H9 (cell line): ENCODE measurements at regions not wholly inside any gene's neighbourhood (a gene's known extent, or its start where the extent isn't known, plus 50 kb on each side); places are given as distances from the start of the nearest gene placed in this dataset.

Experiments
- DNase-seq: peaks from one replicate; pipeline ENCODE4 v3.0.0-alpha.2; 2017
- H2AFZ ChIP-seq: one replicate; pipeline ENCODE4 v1.6.1; 2013; ENCODE audit warnings: mild to moderate bottlenecking, low read length, control low read depth, moderate library complexity
- H2AK5ac ChIP-seq: 2 replicates; pipeline ENCODE4 v1.6.1; 2013; ENCODE audit warnings: low read length, control low read depth, mixed read lengths; ENCODE audit not compliant: insufficient read length
- H2BK120ac ChIP-seq: one replicate; pipeline ENCODE4 v1.6.1; 2013; ENCODE audit warnings: low read depth, mild to moderate bottlenecking, low read length, control low read depth, inconsistent platforms; ENCODE audit not compliant: poor library complexity, severe bottlenecking
- H2BK12ac ChIP-seq: 2 replicates; pipeline ENCODE4 v1.6.1; 2013; ENCODE audit warnings: low read length, control low read depth, mixed read lengths, low read depth; ENCODE audit not compliant: insufficient read length
- H2BK15ac ChIP-seq: 2 replicates; pipeline ENCODE4 v1.6.1; 2013; ENCODE audit warnings: low read depth, low read length, control low read depth
- H2BK20ac ChIP-seq: one replicate; pipeline ENCODE4 v1.6.1; 2013; ENCODE audit warnings: low read depth, mild to moderate bottlenecking, low read length, control low read depth, inconsistent platforms; ENCODE audit not compliant: poor library complexity, severe bottlenecking
- H2BK5ac ChIP-seq: 2 replicates; pipeline ENCODE4 v1.6.1; 2013; ENCODE audit warnings: low read length, control low read depth, mixed read lengths; ENCODE audit not compliant: insufficient read length
- H3K14ac ChIP-seq: 2 replicates; pipeline ENCODE4 v1.6.1; 2013; ENCODE audit warnings: low read length, control low read depth; ENCODE audit not compliant: insufficient read depth
- H3K18ac ChIP-seq: 2 replicates; pipeline ENCODE4 v1.6.1; 2013; ENCODE audit warnings: low read depth, mild to moderate bottlenecking, mixed read lengths, low read length, control low read depth; ENCODE audit not compliant: insufficient read length
- H3K23ac ChIP-seq: 2 replicates; pipeline ENCODE4 v1.6.1; 2013; ENCODE audit warnings: low read length, control low read depth, mixed read lengths, low read depth; ENCODE audit not compliant: insufficient read length
- H3K23me2 ChIP-seq: 2 replicates; pipeline ENCODE4 v1.6.1; 2013; ENCODE audit warnings: low read depth, mild to moderate bottlenecking, mixed read lengths, low read length, control low read depth; ENCODE audit not compliant: insufficient read length, poor library complexity, severe bottlenecking
- H3K27ac ChIP-seq: 2 replicates; pipeline ENCODE4 v1.5.1; 2013; ENCODE audit warnings: low read length, control low read depth, mixed read lengths, low read depth; ENCODE audit not compliant: insufficient read length
- H3K27me3 ChIP-seq: 2 replicates; pipeline ENCODE4 v1.6.1; 2013; ENCODE audit warnings: low read length, control low read depth, inconsistent platforms; ENCODE audit not compliant: insufficient read depth
- H3K4ac ChIP-seq: 2 replicates; pipeline ENCODE4 v1.6.1; 2013; ENCODE audit warnings: low read depth, mild to moderate bottlenecking, control low read depth, inconsistent platforms, low read length, moderate library complexity
- H3K4me1 ChIP-seq: 2 replicates; pipeline ENCODE4 v1.6.1; 2013; ENCODE audit warnings: low read length, control low read depth, inconsistent platforms; ENCODE audit not compliant: insufficient read depth
- H3K4me2 ChIP-seq: 2 replicates; pipeline ENCODE4 v1.6.1; 2013; ENCODE audit warnings: low read length, control low read depth, mixed read lengths; ENCODE audit not compliant: insufficient read length, insufficient read depth
- H3K56ac ChIP-seq: 2 replicates; pipeline ENCODE4 v1.6.1; 2013; ENCODE audit warnings: low read depth, mild to moderate bottlenecking, mixed read lengths, low read length, control low read depth; ENCODE audit not compliant: insufficient read length
- H3K79me1 ChIP-seq: 2 replicates; pipeline ENCODE4 v1.6.1; 2013; ENCODE audit warnings: low read depth, mild to moderate bottlenecking, moderate library complexity, low read length, control low read depth, inconsistent platforms; ENCODE audit not compliant: insufficient read depth, poor library complexity, severe bottlenecking
- H3K79me2 ChIP-seq: 2 replicates; pipeline ENCODE4 v1.6.1; 2013; ENCODE audit warnings: low read length, control low read depth, inconsistent platforms; ENCODE audit not compliant: insufficient read depth
- H3K9ac ChIP-seq: 2 replicates; pipeline ENCODE4 v1.6.1; 2013; ENCODE audit warnings: low read length, control low read depth, mixed read lengths; ENCODE audit not compliant: insufficient read length; ENCODE audit errors: extremely low read depth
- H3K9me3 ChIP-seq: one replicate; pipeline ENCODE4 v1.6.1; 2013; ENCODE audit warnings: low read depth, low read length, inconsistent platforms; ENCODE audit not compliant: control insufficient read depth
- H3T11ph ChIP-seq: one replicate; pipeline ENCODE4 v1.6.1; 2013; ENCODE audit warnings: mild to moderate bottlenecking, low read length, control low read depth, inconsistent platforms
- H4K20me1 ChIP-seq: one replicate; pipeline ENCODE4 v1.6.1; 2013; ENCODE audit not compliant: control insufficient read depth, insufficient read length, insufficient read depth
- H4K5ac ChIP-seq: 2 replicates; pipeline ENCODE4 v1.6.1; 2013; ENCODE audit warnings: low read depth, mild to moderate bottlenecking, mixed read lengths, low read length, control low read depth; ENCODE audit not compliant: insufficient read length
- H4K8ac ChIP-seq: replicated peaks from 2 replicates; pipeline ENCODE4 v1.6.1; 2013; ENCODE audit warnings: low read length, control low read depth, mixed read lengths, low read depth; ENCODE audit not compliant: insufficient read length
- H4K91ac ChIP-seq: 2 replicates; pipeline ENCODE4 v1.6.1; 2013; ENCODE audit warnings: low read depth, mild to moderate bottlenecking, moderate library complexity, mixed read lengths, low read length, control low read depth; ENCODE audit not compliant: insufficient read length
- H3K27ac Mint-ChIP-seq, 3 experiments: 2 replicates in 2 of 3; 3 replicates in 1 of 3; pipeline ENCODE4 v1.8.0; 2020 to 2021; ENCODE audit warnings: mixed read lengths in 3 of 3, mild to moderate bottlenecking in 1 of 3, moderate library complexity in 1 of 3
- H3K27me3 Mint-ChIP-seq: 2 replicates; pipeline ENCODE4 v1.8.0; 2021; ENCODE audit warnings: low read depth, mild to moderate bottlenecking, moderate library complexity, mixed read lengths
- H3K36me3 Mint-ChIP-seq, 3 experiments: 2 replicates in 2 of 3; 3 replicates in 1 of 3; pipeline ENCODE4 v1.8.0; 2020 to 2021; ENCODE audit warnings: low read depth in 3 of 3, mixed read lengths in 3 of 3; ENCODE audit not compliant: insufficient read depth in 1 of 3
- H3K4me1 Mint-ChIP-seq, 2 experiments: 2 replicates each; pipeline ENCODE4 v1.8.0; 2020; ENCODE audit warnings: mixed read lengths in 2 of 2
- H3K4me3 Mint-ChIP-seq, 2 experiments: 2 replicates in 1 of 2; 3 replicates in 1 of 2; pipeline ENCODE4 v1.8.0; 2020 to 2021; ENCODE audit warnings: mild to moderate bottlenecking in 2 of 2, mixed read lengths in 2 of 2, moderate library complexity in 1 of 2
- H3K9me3 Mint-ChIP-seq, 2 experiments: 2 replicates in 1 of 2; 3 replicates in 1 of 2; pipeline ENCODE4 v1.8.0; 2020; ENCODE audit warnings: mild to moderate bottlenecking in 2 of 2, mixed read lengths in 2 of 2, moderate library complexity in 1 of 2
- CTCF ChIP-seq: fragments of 200-600 bp; sonication (generic); conservative IDR thresholded peaks from 3 replicates; pipeline ENCODE4 v1.8.0; 2021; ENCODE audit warnings: antibody characterized with exemption, mild to moderate bottlenecking
- WGBS: extraction: QIAGEN DNeasy Blood & Tissue Kit; methylation state at CpG from one replicate; pipeline ENCODE4 v1.1.7; 2013; ENCODE audit warnings: missing lambda C conversion rate, low lambda C conversion rate, mixed read lengths; ENCODE audit not compliant: insufficient read length; ENCODE audit errors: extremely low coverage; 5-methylcytosine and 5-hydroxymethylcytosine counted together

GRCh38 chr18:77529492-77530176 lies 280.0 kb downstream of the GALR1 start:
- Mint-ChIP-seq H3K27me3 (no peaks in the 10 kb centered on the region), H3K36me3 (peaks cover 0 to 7% (median 5%) of the 10 kb centered on the region in 3 experiments; a peak in 2 of 7 replicates), H3K4me1 (peaks cover 0 to 5% of the 10 kb centered on the region in 2 experiments; a peak in 2 of 4 replicates), H3K4me3 (no peak overlapping the region), H3K27ac (no peak overlapping the region), H3K9me3 (peaks cover 5 to 10% of the 10 kb centered on the region in 2 experiments; a peak in 3 of 5 replicates)
- Histone ChIP-seq H3K9ac (no peak overlapping the region), H3K79me1 (no peaks in the 10 kb centered on the region), H3K4me2 (no peak overlapping the region), H2BK12ac (no peak overlapping the region), H3K4ac (no peak overlapping the region), H3K4me1 (no peaks in the 10 kb centered on the region), H3K27me3 (no peaks in the 10 kb centered on the region), H3K23ac (no peak overlapping the region), H2BK20ac (no peak overlapping the region), H3K9me3 (no peaks in the 10 kb centered on the region), H2BK5ac (no peak overlapping the region), H3K79me2 (no peaks in the 10 kb centered on the region), H4K91ac (no peak overlapping the region), H3K27ac (no peak overlapping the region), H2AK5ac (no peak overlapping the region), H3K56ac (no peak overlapping the region), H2BK15ac (no peak overlapping the region), H4K8ac (no peak overlapping the region), H4K20me1 (peaks cover 4% of the 10 kb centered on the region), H3K18ac (no peak overlapping the region), H4K5ac (no peak overlapping the region), H2BK120ac (no peak overlapping the region), H3K14ac (no peak overlapping the region), H3K23me2 (no peaks in the 10 kb centered on the region), H2AFZ (no peak overlapping the region), H3T11ph (no peak overlapping the region)
- no CpG with 5 or more reads among the region's 7 CpGs for WGBS
- DNase-seq: no peak
- no peak for TF ChIP-seq CTCF
